Neural cell (in vitro differentiated cells): ENCODE measurements at regions not wholly inside any gene's neighbourhood (a gene's known extent, or its start where the extent isn't known, plus 50 kb on each side); places are given as distances from the start of the nearest gene placed in this dataset.

Experiments used
- H2AFZ ChIP-seq: fragments of 200-600, 300-800 bp; sonication (generic), shearing (Covaris generic); 2 replicates; pipeline ENCODE4 v1.6.0; 2014; ENCODE audit warnings: low read depth, mild to moderate bottlenecking, antibody characterized with exemption, low read length, moderate library complexity
- H3F3A ChIP-seq: fragments of 200-600 bp; shearing (Covaris generic); 2 replicates; pipeline ENCODE4 v1.6.1; 2016; ENCODE audit warnings: mild to moderate bottlenecking, moderate library complexity, mixed read lengths, antibody characterized with exemption, low read length; ENCODE audit not compliant: insufficient read depth, poor library complexity, severe bottlenecking
- H3K27ac ChIP-seq: fragments of 200-600, 300-800 bp; sonication (generic), shearing (Covaris generic); 2 replicates; pipeline ENCODE4 v1.5.1; 2014; ENCODE audit warnings: mild to moderate bottlenecking, low read length, moderate library complexity
- H3K27me3 ChIP-seq: fragments of 300-800, 200-600 bp; sonication (generic), shearing (Covaris generic); 2 replicates; pipeline ENCODE4 v1.6.0; 2014; ENCODE audit warnings: mild to moderate bottlenecking, low read depth, low read length, moderate library complexity; ENCODE audit not compliant: insufficient read depth
- H3K36me3 ChIP-seq: fragments of 300-800, 200-600 bp; sonication (generic), shearing (Covaris generic); 2 replicates; pipeline ENCODE4 v1.5.1; 2014; ENCODE audit warnings: mild to moderate bottlenecking, antibody characterized with exemption, low read length, moderate library complexity; ENCODE audit not compliant: insufficient read depth
- H3K4me2 ChIP-seq: fragments of 300-800, 200-600 bp; sonication (generic), shearing (Covaris generic); 2 replicates; pipeline ENCODE4 v1.6.0; 2014; ENCODE audit warnings: mild to moderate bottlenecking, low read length
- H3K4me3 ChIP-seq: fragments of 300-800, 200-600 bp; sonication (generic), shearing (Covaris generic); 2 replicates; pipeline ENCODE4 v1.5.1; 2014; ENCODE audit warnings: mild to moderate bottlenecking, low read length, moderate library complexity
- H3K79me2 ChIP-seq: fragments of 200-600 bp; shearing (Covaris generic); replicated peaks from 2 replicates; pipeline ENCODE4 v1.6.0; 2014; ENCODE audit warnings: mild to moderate bottlenecking, low read length, moderate library complexity; ENCODE audit not compliant: insufficient read depth
- H3K9ac ChIP-seq: fragments of 300-800, 200-600 bp; sonication (generic), shearing (Covaris generic); 2 replicates; pipeline ENCODE4 v1.6.1; 2016; ENCODE audit warnings: mild to moderate bottlenecking, low read length, mixed read lengths
- H3K9me2 ChIP-seq: fragments of 200-600 bp; shearing (Covaris generic); 2 replicates; pipeline ENCODE4 v1.6.1; 2016; ENCODE audit warnings: mild to moderate bottlenecking, low read length, mixed read lengths; ENCODE audit not compliant: insufficient read depth
- H3K9me3 ChIP-seq: fragments of 200-600, 300-800 bp; sonication (generic), shearing (Covaris generic); 2 replicates; pipeline ENCODE4 v1.6.1; 2016; ENCODE audit warnings: mild to moderate bottlenecking, mixed run types, low read length, moderate library complexity, mixed read lengths
- H4K20me1 ChIP-seq: fragments of 200-600 bp; shearing (Covaris generic); 2 replicates; pipeline ENCODE4 v1.6.1; 2016; ENCODE audit warnings: mild to moderate bottlenecking, mixed run types; ENCODE audit not compliant: insufficient read depth
- CTCF ChIP-seq: fragments of 450-650 bp; IDR thresholded peaks from 2 replicates; pipeline ENCODE4 v1.5.1; 2014; ENCODE audit warnings: antibody characterized with exemption, mild to moderate bottlenecking, moderate library complexity; ENCODE audit not compliant: poor library complexity, severe bottlenecking
- EP300 ChIP-seq: fragments of 450-650 bp; conservative IDR thresholded peaks from 2 replicates; pipeline ENCODE4 v1.6.1; 2014; ENCODE audit warnings: antibody characterized with exemption, mild to moderate bottlenecking, moderate library complexity; ENCODE audit not compliant: poor library complexity, severe bottlenecking
- EZH2 ChIP-seq: fragments of 200-600, 300-800 bp; shearing (Covaris generic), sonication (generic); IDR thresholded peaks from 2 replicates; pipeline ENCODE4 v1.6.1; 2014; ENCODE audit warnings: antibody characterized with exemption, low read length, borderline replicate concordance, mild to moderate bottlenecking; ENCODE audit not compliant: insufficient read depth, poor library complexity, severe bottlenecking
- MXI1 ChIP-seq: fragments of 450-650 bp; conservative IDR thresholded peaks from 2 replicates; pipeline ENCODE4 v1.6.1; 2014; ENCODE audit warnings: antibody characterized with exemption, mild to moderate bottlenecking; ENCODE audit not compliant: poor library complexity, severe bottlenecking
- POLR2AphosphoS5 ChIP-seq: IDR thresholded peaks from 2 replicates; pipeline ENCODE4 v1.6.1; 2012
- RAD21 ChIP-seq: fragments of 450-650 bp; conservative IDR thresholded peaks from 2 replicates; pipeline ENCODE4 v1.6.1; 2014; ENCODE audit warnings: antibody characterized with exemption, mild to moderate bottlenecking, moderate library complexity
- REST ChIP-seq: IDR thresholded peaks from 2 replicates; pipeline ENCODE4 v1.6.1; 2012; ENCODE audit warnings: borderline replicate concordance
- SMC3 ChIP-seq: fragments of 450-650 bp; conservative IDR thresholded peaks from 2 replicates; pipeline ENCODE4 v1.6.1; 2014; ENCODE audit warnings: antibody characterized with exemption, mild to moderate bottlenecking, moderate library complexity; ENCODE audit not compliant: poor library complexity
- TAF1 ChIP-seq: IDR thresholded peaks from 2 replicates; pipeline ENCODE4 v1.6.1; 2012; ENCODE audit warnings: low read depth

- Histone ChIP-seq H3K9me2 (no peaks in the 10 kb centered on the region), H3K27ac (no peak overlapping the region), H3K4me3 (no peak overlapping the region), H4K20me1 (no peaks in the 10 kb centered on the region), H3K4me2 (no peak overlapping the region), H3K79me2 (no peaks in the 10 kb centered on the region), H3K27me3 (no peaks in the 10 kb centered on the region), H3F3A (no peaks in the 10 kb centered on the region), H3K9me3 (no peaks in the 10 kb centered on the region), H2AFZ (no peak overlapping the region), H3K9ac (no peak overlapping the region), H3K36me3 (no peaks in the 10 kb centered on the region)
- TF ChIP-seq SMC3 (no peak), MXI1 (no peak), TAF1 (no peak), POLR2AphosphoS5 (no peak), RAD21 (no peak), CTCF (no peak), REST (no peak), EP300 (no peak), EZH2 (no peak)
These were observed 376.6 kb upstream of the EMCN start for GRCh38 chr4:100894339-100894870.

- H3K4me2 ChIP-seq: no peak overlapping the region
- no peaks in the 10 kb centered on the region for H3K36me3 ChIP-seq
- no peak overlapping the region for H2AFZ ChIP-seq
- H3K4me3 ChIP-seq: no peak overlapping the region
- H3F3A ChIP-seq: no peaks in the 10 kb centered on the region
- no peak overlapping the region for H3K9ac ChIP-seq
- no peaks in the 10 kb centered on the region for H3K27me3 ChIP-seq
- no peaks in the 10 kb centered on the region for H3K79me2 ChIP-seq
- H4K20me1 ChIP-seq: no peaks in the 10 kb centered on the region
- H3K9me2 ChIP-seq: no peaks in the 10 kb centered on the region
- H3K9me3 ChIP-seq: no peaks in the 10 kb centered on the region
- no peak overlapping the region for H3K27ac ChIP-seq
- TF ChIP-seq REST: no peak
- TF ChIP-seq RAD21: no peak
- no peak for TF ChIP-seq POLR2AphosphoS5
- TF ChIP-seq TAF1: no peak
- TF ChIP-seq MXI1: no peak
- no peak for TF ChIP-seq CTCF
- no peak for TF ChIP-seq EZH2
- TF ChIP-seq SMC3: no peak
- TF ChIP-seq EP300: no peak
These were observed 374.0 kb upstream of the EMCN start for GRCh38 chr4:100891808-100892207.
